OCI-LY1 (cell line): ENCODE measurements at regions not wholly inside any gene's neighbourhood (a gene's known extent, or its start where the extent isn't known, plus 50 kb on each side); places are given as distances from the start of the nearest gene placed in this dataset.

ENCODE experiments used
- H2AFZ ChIP-seq: fragments of 200-600 bp; sonication (generic), shearing (Covaris generic); 2 replicates; pipeline ENCODE4 v1.6.0; 2014; ENCODE audit warnings: antibody characterized with exemption, mild to moderate bottlenecking, low read length
- H3F3A ChIP-seq: fragments of 200-600 bp; sonication (generic), shearing (Covaris generic); 2 replicates; pipeline ENCODE4 v1.6.0; 2014; ENCODE audit warnings: mild to moderate bottlenecking, antibody characterized with exemption, low read length, moderate library complexity; ENCODE audit not compliant: insufficient read depth
- H3K27ac ChIP-seq: fragments of 200-600 bp; sonication (generic); 2 replicates; pipeline ENCODE4 v1.5.1; 2014; ENCODE audit warnings: low read length, mixed run types, mild to moderate bottlenecking, low read depth; ENCODE audit not compliant: poor library complexity, severe bottlenecking
- H3K27me3 ChIP-seq: fragments of 200-600 bp; sonication (generic); 2 replicates; pipeline ENCODE4 v1.6.0; 2014; ENCODE audit warnings: antibody characterized with exemption, mild to moderate bottlenecking, low read length, moderate library complexity; ENCODE audit not compliant: insufficient read depth
- H3K36me3 ChIP-seq: fragments of 200-600 bp; sonication (generic); 2 replicates; pipeline ENCODE4 v1.6.1; 2014; ENCODE audit warnings: mild to moderate bottlenecking, antibody characterized with exemption, low read length, moderate library complexity, mixed read lengths; ENCODE audit not compliant: insufficient read depth
- H3K4me1 ChIP-seq: fragments of 200-600 bp; sonication (generic); 2 replicates; pipeline ENCODE4 v1.5.1; 2014; ENCODE audit warnings: mild to moderate bottlenecking, low read length, moderate library complexity; ENCODE audit not compliant: insufficient read depth, severe bottlenecking
- H3K4me2 ChIP-seq: fragments of 200-600 bp; sonication (generic), shearing (Covaris generic); 2 replicates; pipeline ENCODE4 v1.6.1; 2014; ENCODE audit warnings: low read length
- H3K4me3 ChIP-seq: fragments of 200-600 bp; sonication (generic); 2 replicates; pipeline ENCODE4 v1.5.1; 2014; ENCODE audit warnings: low read length, low read depth, mild to moderate bottlenecking, mixed read lengths; ENCODE audit not compliant: poor library complexity, severe bottlenecking
- H3K79me2 ChIP-seq: fragments of 200-600 bp; shearing (Covaris generic); 2 replicates; pipeline ENCODE4 v1.6.1; 2016; ENCODE audit warnings: mixed run types, low read length, mixed read lengths; ENCODE audit not compliant: insufficient read depth
- H3K9ac ChIP-seq: fragments of 200-600 bp; sonication (generic), shearing (Covaris generic); 2 replicates; pipeline ENCODE4 v1.6.1; 2014; ENCODE audit warnings: mild to moderate bottlenecking, low read length, mixed read lengths
- H3K9me2 ChIP-seq: fragments of 200-600 bp; sonication (generic), shearing (Covaris generic); 2 replicates; pipeline ENCODE4 v1.6.1; 2014; ENCODE audit warnings: low read depth, mild to moderate bottlenecking, low read length, mixed read lengths
- H3K9me3 ChIP-seq: fragments of 200-600 bp; shearing (Covaris generic); 2 replicates; pipeline ENCODE4 v1.6.1; 2014; ENCODE audit warnings: low read length, mixed read lengths
- H4K20me1 ChIP-seq: fragments of 200-600 bp; sonication (generic), shearing (Covaris generic); 2 replicates; pipeline ENCODE4 v1.6.0; 2016; ENCODE audit warnings: mild to moderate bottlenecking, low read length; ENCODE audit not compliant: insufficient read depth
- CTCF ChIP-seq: fragments of 200-600 bp; sonication (generic), shearing (Covaris generic); IDR thresholded peaks from 2 replicates; pipeline ENCODE4 v1.5.1; 2017; ENCODE audit warnings: mild to moderate bottlenecking, antibody characterized with exemption, low read length, moderate library complexity, mixed read lengths
- EZH2 ChIP-seq: fragments of 200-600 bp; sonication (generic), shearing (Covaris generic); IDR thresholded peaks from 2 replicates; pipeline ENCODE4 v1.8.0; 2017; ENCODE audit warnings: borderline replicate concordance, mixed run types, mild to moderate bottlenecking, antibody characterized with exemption, low read length, moderate library complexity, mixed read lengths

- Histone ChIP-seq H3K4me1 (no peaks in the 10 kb centered on the region), H3K27ac (no peak overlapping the region), H3K36me3 (no peaks in the 10 kb centered on the region), H3K9ac (no peak overlapping the region), H3K4me3 (no peak overlapping the region), H3K79me2 (no peaks in the 10 kb centered on the region), H3F3A (no peaks in the 10 kb centered on the region), H3K4me2 (no peak overlapping the region), H3K9me2 (no peaks in the 10 kb centered on the region), H3K9me3 (no peaks in the 10 kb centered on the region), H4K20me1 (no peaks in the 10 kb centered on the region), H2AFZ (no peak overlapping the region), H3K27me3 (no peaks in the 10 kb centered on the region; the same call in 1 of the 2 replicates)
- no peak for TF ChIP-seq EZH2
- TF ChIP-seq CTCF = no peak
Measured at GRCh38 chr7:113294750-113295149, 176.4 kb upstream of the SMIM30 start.

- no peak overlapping the region for H3K27ac ChIP-seq
- H3K4me1 ChIP-seq = no peaks in the 10 kb centered on the region
- H3K27me3 ChIP-seq = no peaks in the 10 kb centered on the region; the same call in 1 of the 2 replicates
- H3K4me3 ChIP-seq = no peak overlapping the region
- H3K36me3 ChIP-seq = no peaks in the 10 kb centered on the region
- TF ChIP-seq EZH2 (no peak), CTCF (no peak)
- H4K20me1 ChIP-seq = no peaks in the 10 kb centered on the region
- no peaks in the 10 kb centered on the region for H3K79me2 ChIP-seq
- H3K4me2 ChIP-seq = no peak overlapping the region
- no peaks in the 10 kb centered on the region for H3K9me3 ChIP-seq
- H3K9ac ChIP-seq = no peak overlapping the region
- H3F3A ChIP-seq = no peaks in the 10 kb centered on the region
- H3K9me2 ChIP-seq = no peaks in the 10 kb centered on the region
- H2AFZ ChIP-seq = no peak overlapping the region
Measured at GRCh38 chr7:113292105-113292504, 173.8 kb upstream of the SMIM30 start.

GRCh38 chr7:113291058-113291457 is 172.7 kb upstream of the SMIM30 start:
- Histone ChIP-seq H3K27ac (no peak overlapping the region), H3F3A (no peaks in the 10 kb centered on the region), H3K4me2 (no peak overlapping the region), H3K9me2 (no peaks in the 10 kb centered on the region), H3K9ac (no peak overlapping the region), H3K27me3 (no peaks in the 10 kb centered on the region; the same call in 1 of the 2 replicates), H4K20me1 (no peaks in the 10 kb centered on the region), H3K36me3 (no peaks in the 10 kb centered on the region), H3K4me3 (no peak overlapping the region), H3K4me1 (no peaks in the 10 kb centered on the region), H2AFZ (no peak overlapping the region), H3K9me3 (no peaks in the 10 kb centered on the region), H3K79me2 (no peaks in the 10 kb centered on the region)
- TF ChIP-seq EZH2 = no peak

GRCh38 chr7:113289140-113289740 is 170.9 kb upstream of the SMIM30 start:
- Histone ChIP-seq H3K4me2 (no peak overlapping the region), H3K9ac (no peak overlapping the region), H3K4me3 (no peak overlapping the region), H3K36me3 (no peaks in the 10 kb centered on the region), H3K9me2 (no peaks in the 10 kb centered on the region), H3K27ac (no peak overlapping the region), H2AFZ (no peak overlapping the region), H3K79me2 (no peaks in the 10 kb centered on the region), H3K9me3 (no peaks in the 10 kb centered on the region), H4K20me1 (no peaks in the 10 kb centered on the region), H3F3A (no peaks in the 10 kb centered on the region), H3K4me1 (no peaks in the 10 kb centered on the region), H3K27me3 (no peaks in the 10 kb centered on the region; the same call in 1 of the 2 replicates)
- TF ChIP-seq EZH2 = no peak
- TF ChIP-seq CTCF = peak; percentile 71
